MM.1S (cell line): ENCODE measurements at regions not wholly inside any gene's neighbourhood (a gene's known extent, or its start where the extent isn't known, plus 50 kb on each side); places are given as distances from the start of the nearest gene placed in this dataset.
A peak's percentile ranks its signal among the peaks of the same experiment; 100 is the strongest.
"Not testable (repeated sequence)": the region's sequence is repeated elsewhere in the genome, so short reads cannot be mapped to it uniquely, and the experiment has no call there.

Experiments used
- DNase-seq: peaks from one replicate; pipeline ENCODE4 v3.0.0-alpha.2; 2015
- H2AFZ ChIP-seq: fragments of 300-600 bp; sonication (generic); 2 replicates; pipeline ENCODE4 v1.6.0; 2016; ENCODE audit warnings: antibody characterized with exemption, low read length
- H3F3A ChIP-seq: fragments of 300-600 bp; sonication (generic); 2 replicates; pipeline ENCODE4 v1.6.1; 2016; ENCODE audit warnings: mild to moderate bottlenecking, antibody characterized with exemption, low read length, moderate library complexity, mixed read lengths; ENCODE audit not compliant: insufficient read depth
- H3K27ac ChIP-seq: fragments of 300-600 bp; sonication (generic); 2 replicates; pipeline ENCODE4 v1.5.1; 2016; ENCODE audit warnings: mild to moderate bottlenecking, low read length
- H3K27me3 ChIP-seq: fragments of 300-600 bp; sonication (generic); replicated peaks from 2 replicates; pipeline ENCODE4 v1.6.0; 2016; ENCODE audit warnings: low read length; ENCODE audit not compliant: insufficient read depth
- H3K36me3 ChIP-seq: fragments of 300-600 bp; sonication (generic); replicated peaks from 2 replicates; pipeline ENCODE4 v1.6.1; 2016; ENCODE audit warnings: mild to moderate bottlenecking, low read length, mixed read lengths; ENCODE audit not compliant: insufficient read depth
- H3K4me1 ChIP-seq: fragments of 300-600 bp; sonication (generic); 2 replicates; pipeline ENCODE4 v1.6.1; 2016; ENCODE audit warnings: low read length, mixed read lengths
- H3K4me2 ChIP-seq: fragments of 300-600 bp; sonication (generic); 2 replicates; pipeline ENCODE4 v1.6.0; 2016; ENCODE audit warnings: low read depth, low read length
- H3K4me3 ChIP-seq: fragments of 300-600 bp; sonication (generic); 2 replicates; pipeline ENCODE4 v1.5.1; 2016; ENCODE audit warnings: low read length, mixed read lengths
- H3K79me2 ChIP-seq: fragments of 300-600 bp; sonication (generic); 2 replicates; pipeline ENCODE4 v1.6.1; 2016; ENCODE audit warnings: mixed run types, low read length, mixed read lengths
- H3K9ac ChIP-seq: fragments of 300-600 bp; sonication (generic); 2 replicates; pipeline ENCODE4 v1.6.1; 2016; ENCODE audit warnings: low read length, mixed read lengths
- H3K9me2 ChIP-seq: fragments of 300-600 bp; sonication (generic); replicated peaks from 2 replicates; pipeline ENCODE4 v1.6.1; 2016; ENCODE audit warnings: mild to moderate bottlenecking, low read length, mixed read lengths; ENCODE audit not compliant: insufficient read depth
- H3K9me3 ChIP-seq: fragments of 300-600 bp; sonication (generic); replicated peaks from 2 replicates; pipeline ENCODE4 v1.6.1; 2016; ENCODE audit warnings: mild to moderate bottlenecking, low read length, mixed read lengths; ENCODE audit not compliant: insufficient read depth
- H4K20me1 ChIP-seq: fragments of 300-600 bp; sonication (generic); 2 replicates; pipeline ENCODE4 v1.6.1; 2016; ENCODE audit warnings: mild to moderate bottlenecking, low read length, moderate library complexity, mixed read lengths; ENCODE audit not compliant: insufficient read depth
- EZH2 ChIP-seq: fragments of 300-600 bp; sonication (generic); optimal IDR thresholded peaks from 2 replicates; pipeline ENCODE3; 2017; ENCODE audit warnings: low read depth, mild to moderate bottlenecking, antibody characterized with exemption, low read length, mixed read lengths
- EZH2phosphoT487 ChIP-seq: fragments of 300-600 bp; sonication (generic); IDR thresholded peaks from 2 replicates; pipeline ENCODE4 v1.6.1; 2018; ENCODE audit warnings: antibody characterized with exemption, low read length
- TF ChIP-seq, protein P1 (sequence below): fragments of 300-600 bp; sonication (generic); IDR thresholded peaks from 2 replicates; pipeline ENCODE4 v1.5.1; 2016; ENCODE audit warnings: antibody characterized with exemption, low read length, mixed read lengths

- H2AFZ ChIP-seq, result no peak overlapping the region
- H3K9ac ChIP-seq, result no peak overlapping the region
- no peak overlapping the region for H3K27ac ChIP-seq
- H3F3A ChIP-seq, result no peaks in the 10 kb centered on the region
- no peak overlapping the region for H3K4me3 ChIP-seq
- H3K4me1 ChIP-seq, result no peaks in the 10 kb centered on the region
- no peak for TF ChIP-seq EZH2
- TF ChIP-seq, protein P1, sequence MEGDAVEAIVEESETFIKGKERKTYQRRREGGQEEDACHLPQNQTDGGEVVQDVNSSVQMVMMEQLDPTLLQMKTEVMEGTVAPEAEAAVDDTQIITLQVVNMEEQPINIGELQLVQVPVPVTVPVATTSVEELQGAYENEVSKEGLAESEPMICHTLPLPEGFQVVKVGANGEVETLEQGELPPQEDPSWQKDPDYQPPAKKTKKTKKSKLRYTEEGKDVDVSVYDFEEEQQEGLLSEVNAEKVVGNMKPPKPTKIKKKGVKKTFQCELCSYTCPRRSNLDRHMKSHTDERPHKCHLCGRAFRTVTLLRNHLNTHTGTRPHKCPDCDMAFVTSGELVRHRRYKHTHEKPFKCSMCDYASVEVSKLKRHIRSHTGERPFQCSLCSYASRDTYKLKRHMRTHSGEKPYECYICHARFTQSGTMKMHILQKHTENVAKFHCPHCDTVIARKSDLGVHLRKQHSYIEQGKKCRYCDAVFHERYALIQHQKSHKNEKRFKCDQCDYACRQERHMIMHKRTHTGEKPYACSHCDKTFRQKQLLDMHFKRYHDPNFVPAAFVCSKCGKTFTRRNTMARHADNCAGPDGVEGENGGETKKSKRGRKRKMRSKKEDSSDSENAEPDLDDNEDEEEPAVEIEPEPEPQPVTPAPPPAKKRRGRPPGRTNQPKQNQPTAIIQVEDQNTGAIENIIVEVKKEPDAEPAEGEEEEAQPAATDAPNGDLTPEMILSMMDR, result 0 out of 2 replicates have a peak, but pooled peaks have one; percentile 13
- no peak for TF ChIP-seq EZH2phosphoT487
- no peaks in the 10 kb centered on the region for H3K9me3 ChIP-seq
- no peaks in the 10 kb centered on the region for H4K20me1 ChIP-seq
- H3K27me3 ChIP-seq, result no peaks in the 10 kb centered on the region
- H3K36me3 ChIP-seq, result no peaks in the 10 kb centered on the region
- no peak for DNase-seq
- no peak overlapping the region for H3K4me2 ChIP-seq
- no peaks in the 10 kb centered on the region for H3K79me2 ChIP-seq
- no peaks in the 10 kb centered on the region for H3K9me2 ChIP-seq
Measured at GRCh38 chr12:9319044-9319841, 111.0 kb upstream of the PZP start.

DNA sequence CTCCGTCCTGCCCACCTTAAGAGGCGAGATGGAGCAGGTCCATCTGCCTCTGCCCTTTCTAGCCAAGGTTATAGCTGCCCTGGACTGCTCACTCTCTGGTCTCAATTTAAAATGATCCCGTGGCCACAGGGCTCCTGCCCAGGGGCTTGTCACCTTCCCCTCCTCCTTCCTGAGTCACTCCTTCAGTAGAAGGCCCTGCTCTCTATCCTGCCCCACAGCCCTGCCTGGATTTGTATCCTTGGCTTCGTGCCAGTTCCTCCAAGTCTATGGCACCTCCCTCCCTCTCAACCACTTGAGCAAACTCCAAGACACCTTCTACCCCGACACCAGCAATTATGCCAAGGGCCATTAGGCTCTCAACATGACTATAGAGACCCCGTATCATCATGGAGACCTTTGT, 105.3 kb upstream of the PZP start:
- H3K9me3 ChIP-seq, H3K4me2 ChIP-seq, H3K36me3 ChIP-seq, DNase-seq, H3K4me3 ChIP-seq, H3F3A ChIP-seq, H3K9me2 ChIP-seq, H3K4me1 ChIP-seq, H4K20me1 ChIP-seq, H3K9ac ChIP-seq, H2AFZ ChIP-seq, H3K27me3 ChIP-seq, H3K79me2 ChIP-seq, H3K27ac ChIP-seq: not testable (repeated sequence)

DNA sequence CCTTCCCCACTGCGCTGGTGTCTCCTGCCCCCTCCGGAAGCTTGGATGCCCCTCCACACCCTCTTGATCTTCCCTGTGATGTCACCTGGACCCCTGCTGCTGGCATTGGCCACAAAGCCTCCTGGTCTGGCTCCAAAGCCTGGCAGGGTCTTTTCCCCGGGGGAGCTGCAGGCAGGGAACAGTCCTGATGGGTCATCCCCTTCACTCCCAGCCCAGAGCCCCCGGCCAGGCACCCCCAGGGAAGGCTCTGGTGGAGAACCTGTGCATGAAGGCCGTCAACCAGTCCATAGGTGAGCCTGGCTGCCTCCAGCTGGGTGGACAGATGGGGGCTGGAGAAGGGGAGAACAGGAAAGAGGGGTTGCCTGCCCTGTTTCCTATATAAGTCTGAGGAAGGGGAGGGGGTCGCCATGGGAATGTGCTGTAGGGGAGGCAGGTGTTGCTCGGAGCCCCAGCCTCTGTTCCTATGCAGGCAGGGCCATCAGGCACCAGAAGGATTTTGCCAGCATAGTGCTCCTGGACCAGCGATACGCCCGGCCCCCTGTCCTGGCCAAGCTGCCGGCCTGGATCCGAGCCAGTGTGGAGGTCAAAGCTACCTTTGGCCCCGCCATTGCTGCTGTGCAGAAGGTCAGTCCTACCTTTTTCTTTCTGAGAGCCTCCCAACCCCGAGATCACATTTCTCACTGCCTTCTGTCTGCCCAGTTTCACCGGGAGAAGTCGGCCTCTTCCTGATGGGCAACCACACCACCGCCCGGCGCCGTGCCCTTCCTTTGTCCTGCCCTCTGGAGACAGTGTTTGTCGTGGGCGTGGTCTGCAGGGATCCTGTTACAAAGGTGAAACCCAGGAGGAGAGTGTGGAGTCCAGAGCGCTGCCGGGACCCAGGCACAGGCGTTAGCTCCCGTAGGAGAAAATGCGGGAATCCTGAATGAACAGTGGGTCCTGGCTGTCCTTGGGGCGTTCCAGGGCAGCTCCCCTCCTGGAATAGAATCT, 104.5 kb upstream of the PZP start:
- not testable (repeated sequence) for H3K36me3 ChIP-seq, H3K4me2 ChIP-seq, H3K9me3 ChIP-seq, H3K9ac ChIP-seq, H2AFZ ChIP-seq, H3K79me2 ChIP-seq, H3F3A ChIP-seq, H3K4me1 ChIP-seq, H3K4me3 ChIP-seq, H3K9me2 ChIP-seq, H3K27me3 ChIP-seq, H3K27ac ChIP-seq, H4K20me1 ChIP-seq, DNase-seq

- not testable (repeated sequence) for H3K79me2 ChIP-seq, H3K27me3 ChIP-seq, H3K36me3 ChIP-seq, H3K9me3 ChIP-seq, H4K20me1 ChIP-seq, H3K4me3 ChIP-seq, H3K9me2 ChIP-seq, DNase-seq, H3K27ac ChIP-seq, H3F3A ChIP-seq, H2AFZ ChIP-seq, H3K9ac ChIP-seq, H3K4me2 ChIP-seq, H3K4me1 ChIP-seq
Measured at GRCh38 chr12:9311454-9311853, 103.3 kb upstream of the PZP start.

GRCh38 chr12:9310645-9311044, 102.5 kb upstream of the PZP start:
- not testable (repeated sequence) for H3K36me3 ChIP-seq, H3K9me3 ChIP-seq, H3K27me3 ChIP-seq, H4K20me1 ChIP-seq, H3F3A ChIP-seq, H3K4me2 ChIP-seq, H3K4me3 ChIP-seq, DNase-seq, H3K27ac ChIP-seq, H3K9me2 ChIP-seq, H3K9ac ChIP-seq, H2AFZ ChIP-seq, H3K4me1 ChIP-seq, H3K79me2 ChIP-seq

GRCh38 chr12:9309749-9310148, 101.6 kb upstream of the PZP start:
- not testable (repeated sequence) for H3K9me2 ChIP-seq, H2AFZ ChIP-seq, H3K4me3 ChIP-seq, H3K36me3 ChIP-seq, H3K4me2 ChIP-seq, H4K20me1 ChIP-seq, H3K9me3 ChIP-seq, H3K79me2 ChIP-seq, H3F3A ChIP-seq, H3K27me3 ChIP-seq, H3K9ac ChIP-seq, DNase-seq, H3K4me1 ChIP-seq
- H3K27ac ChIP-seq, result peak overlapping the region; percentile 46; the same call in 1 of the 2 replicates
